SK-N-SH (cell line): ENCODE measurements at regions not wholly inside any gene's neighbourhood (a gene's known extent, or its start where the extent isn't known, plus 50 kb on each side); places are given as distances from the start of the nearest gene placed in this dataset.

Experiments used
- CTCF ChIA-PET: fragments of 300-600, 350-600 bp; formaldehyde crosslinking; extraction: SDS; loops from one replicate; lab custom pipeline; 2021; lab: Yijun Ruan, JAX
- POLR2A ChIA-PET: fragments of 350-600 bp; sonication (Branson Sonifier 250); formaldehyde crosslinking; extraction: SDS; loops from one replicate; lab custom pipeline; 2020; ENCODE audit warnings: antibody characterized with exemption, inconsistent platforms; lab: Yijun Ruan, JAX
- DNase-seq: peaks from one replicate; pipeline ENCODE4 v3.0.0; 2012
- H2AFZ ChIP-seq: fragments of 200-600 bp; sonication (generic); 2 replicates; pipeline ENCODE4 v1.8.1; 2016; ENCODE audit warnings: antibody characterized with exemption, mild to moderate bottlenecking, low read depth
- H3F3A ChIP-seq: fragments of 200-600 bp; sonication (generic); replicated peaks from 2 replicates; pipeline ENCODE3; 2016; ENCODE audit warnings: antibody characterized with exemption, mild to moderate bottlenecking; ENCODE audit not compliant: insufficient read depth
- H3K27ac ChIP-seq, 2 experiments: fragments of 200-500 bp in 1 of 2; fragments of 200-600 bp in 1 of 2; sonication (Bioruptor generic) in 1 of 2; sonication (generic), shearing (Covaris generic) in 1 of 2; 2 replicates each; pipeline versions ENCODE4 v1.5.1 to v1.6.1; 2014 to 2016; ENCODE audit warnings: low read depth in 2 of 2, inconsistent platforms in 1 of 2, low read length in 1 of 2, mild to moderate bottlenecking in 1 of 2, mixed read lengths in 1 of 2
- H3K27me3 ChIP-seq: fragments of 200-600 bp; sonication (generic), shearing (Covaris generic); 2 replicates; pipeline ENCODE4 v1.6.1; 2016; ENCODE audit warnings: mixed run types; ENCODE audit not compliant: insufficient read depth
- H3K36me3 ChIP-seq, 2 experiments: fragments of 200-500 bp in 1 of 2; fragments of 200-600 bp in 1 of 2; sonication (Bioruptor generic) in 1 of 2; sonication (generic) in 1 of 2; replicated peaks in 1 of 2; 2 replicates each; pipeline versions ENCODE3 to v1.5.1; 2014 to 2016; ENCODE audit warnings: low read length in 1 of 2, mild to moderate bottlenecking in 1 of 2; ENCODE audit not compliant: insufficient read depth in 2 of 2, control insufficient read depth in 1 of 2
- H3K4me1 ChIP-seq, 2 experiments: fragments of 200-500 bp in 1 of 2; fragments of 200-600 bp in 1 of 2; sonication (Bioruptor generic) in 1 of 2; sonication (generic), shearing (Covaris generic) in 1 of 2; 2 replicates each; pipeline versions ENCODE4 v1.5.1 to v1.6.1; 2014 to 2016; ENCODE audit warnings: low read depth in 1 of 2, low read length in 1 of 2, mixed run types in 1 of 2; ENCODE audit not compliant: insufficient read depth in 2 of 2, control insufficient read depth in 1 of 2
- H3K4me2 ChIP-seq: fragments of 200-600 bp; sonication (generic), shearing (Covaris generic); 2 replicates; pipeline ENCODE4 v1.6.1; 2017; ENCODE audit warnings: mixed run types
- H3K4me3 ChIP-seq, 2 experiments: fragments of 200-500 bp in 1 of 2; fragments of 200-600 bp in 1 of 2; sonication (Bioruptor generic) in 1 of 2; sonication (generic), shearing (Covaris generic) in 1 of 2; 2 replicates each; pipeline versions ENCODE4 v1.5.1 to v1.8.1; 2014 to 2016; ENCODE audit warnings: low read depth in 2 of 2, inconsistent platforms in 1 of 2, low read length in 1 of 2, mild to moderate bottlenecking in 1 of 2, mixed read lengths in 1 of 2, moderate library complexity in 1 of 2
- H3K79me2 ChIP-seq: fragments of 200-600 bp; sonication (generic); 2 replicates; pipeline ENCODE4 v1.8.1; 2017; ENCODE audit warnings: mild to moderate bottlenecking; ENCODE audit not compliant: insufficient read depth
- H3K9ac ChIP-seq: fragments of 200-600 bp; sonication (generic); 2 replicates; pipeline ENCODE4 v1.6.1; 2017; ENCODE audit warnings: mixed run types
- H3K9me2 ChIP-seq: fragments of 200-600 bp; sonication (generic); 2 replicates; pipeline ENCODE4 v1.6.1; 2017; ENCODE audit warnings: mixed run types
- H3K9me3 ChIP-seq: fragments of 200-600 bp; sonication (generic); 2 replicates; pipeline ENCODE4 v1.6.1; 2017; ENCODE audit warnings: mixed run types, mild to moderate bottlenecking, moderate library complexity
- H4K20me1 ChIP-seq: fragments of 200-600 bp; sonication (generic); 2 replicates; pipeline ENCODE4 v1.6.1; 2017; ENCODE audit warnings: mild to moderate bottlenecking, mixed run types; ENCODE audit not compliant: insufficient read depth
- ELF1 ChIP-seq: IDR thresholded peaks from 2 replicates; pipeline ENCODE4 v1.4.0; 2012
- MEF2A ChIP-seq: IDR thresholded peaks from 2 replicates; pipeline ENCODE4 v1.4.0; 2012; ENCODE audit warnings: low read depth, borderline replicate concordance
- MXI1 ChIP-seq: IDR thresholded peaks from 2 replicates; pipeline ENCODE4 v1.6.1; 2012; ENCODE audit warnings: mild to moderate bottlenecking, low read depth, low read length, improper control_type of control experiment
- NRF1 ChIP-seq: IDR thresholded peaks from 2 replicates; pipeline ENCODE4 v1.6.1; 2012; ENCODE audit warnings: low read depth, mild to moderate bottlenecking, low read length
- POLR2AphosphoS5 ChIP-seq: IDR thresholded peaks from 2 replicates; pipeline ENCODE4 v1.6.1; 2012; ENCODE audit warnings: low read depth, low read length
- RAD21 ChIP-seq: IDR thresholded peaks from 2 replicates; pipeline ENCODE4 v1.6.1; 2012; ENCODE audit warnings: mild to moderate bottlenecking, low read length
- RCOR1 ChIP-seq: fragments of 150-350 bp; IDR thresholded peaks from 2 replicates; pipeline ENCODE4 v1.6.1; 2017; ENCODE audit warnings: antibody characterized with exemption, low read length
- RXRA ChIP-seq: IDR thresholded peaks from 2 replicates; pipeline ENCODE4 v1.4.0; 2012; ENCODE audit warnings: low read depth, mild to moderate bottlenecking, borderline replicate concordance
- SMC3 ChIP-seq: IDR thresholded peaks from 2 replicates; pipeline ENCODE4 v1.6.1; 2012; ENCODE audit warnings: low read depth, low read length, improper control_type of control experiment
- TAF1 ChIP-seq: IDR thresholded peaks from 2 replicates; pipeline ENCODE4 v1.6.1; 2012; ENCODE audit warnings: low read depth, mild to moderate bottlenecking, low read length, moderate library complexity, borderline replicate concordance
- TEAD4 ChIP-seq: IDR thresholded peaks from 2 replicates; pipeline ENCODE4 v1.4.0; 2012; ENCODE audit warnings: mild to moderate bottlenecking, borderline replicate concordance; ENCODE audit not compliant: insufficient read depth
- TF ChIP-seq, protein P1 (sequence below): IDR thresholded peaks from 2 replicates; pipeline ENCODE4 v1.4.0; 2012; ENCODE audit warnings: low read depth, borderline replicate concordance
- TF ChIP-seq, protein P2 (sequence below): fragments of 200-600 bp; sonication (generic); IDR thresholded peaks from 2 replicates; pipeline ENCODE4 v1.6.1; 2017; ENCODE audit warnings: antibody characterized with exemption, mild to moderate bottlenecking, moderate library complexity
- TF ChIP-seq, protein P3 (sequence below): fragments of 150-350 bp; IDR thresholded peaks from 2 replicates; pipeline ENCODE4 v1.6.1; 2017; ENCODE audit warnings: antibody characterized with exemption, low read length, low read depth, borderline replicate concordance
- TF ChIP-seq, protein P4 (sequence below): IDR thresholded peaks from 2 replicates; pipeline ENCODE4 v1.4.0; 2012; ENCODE audit warnings: low read depth
- TF ChIP-seq, protein P5 (sequence below): fragments of 150-350 bp; IDR thresholded peaks from 2 replicates; pipeline ENCODE4 v1.6.1; 2016; ENCODE audit warnings: mild to moderate bottlenecking, low read depth, low read length
- TF ChIP-seq, protein P6 (sequence below): IDR thresholded peaks from 2 replicates; pipeline ENCODE4 v1.4.0; 2012; ENCODE audit warnings: low read depth, borderline replicate concordance
- TF ChIP-seq, protein P7 (sequence below): IDR thresholded peaks from 2 replicates; pipeline ENCODE4 v1.6.1; 2012; ENCODE audit warnings: mild to moderate bottlenecking, low read depth, low read length, moderate library complexity

DNA sequence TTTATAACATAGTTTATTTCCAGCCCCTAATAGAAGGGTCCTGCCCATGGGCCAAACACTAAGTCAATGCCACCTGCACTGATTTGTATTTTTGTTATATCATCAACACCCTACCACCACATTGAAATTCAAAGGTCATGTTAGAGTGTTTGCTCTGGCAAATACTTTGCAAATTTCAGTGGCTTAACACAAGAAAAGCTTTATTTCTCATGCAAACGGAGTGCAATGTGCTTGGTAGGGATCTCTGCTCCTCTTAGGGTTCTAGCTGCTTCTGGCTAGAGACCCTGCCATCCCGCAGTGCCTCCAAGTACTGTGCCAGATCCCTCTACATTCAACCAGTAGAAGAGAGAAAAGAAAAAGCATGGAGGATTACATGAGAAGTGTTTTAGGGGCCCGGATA, 230.8 kb upstream of the TET2 start (continued):
- TF ChIP-seq, protein P1, sequence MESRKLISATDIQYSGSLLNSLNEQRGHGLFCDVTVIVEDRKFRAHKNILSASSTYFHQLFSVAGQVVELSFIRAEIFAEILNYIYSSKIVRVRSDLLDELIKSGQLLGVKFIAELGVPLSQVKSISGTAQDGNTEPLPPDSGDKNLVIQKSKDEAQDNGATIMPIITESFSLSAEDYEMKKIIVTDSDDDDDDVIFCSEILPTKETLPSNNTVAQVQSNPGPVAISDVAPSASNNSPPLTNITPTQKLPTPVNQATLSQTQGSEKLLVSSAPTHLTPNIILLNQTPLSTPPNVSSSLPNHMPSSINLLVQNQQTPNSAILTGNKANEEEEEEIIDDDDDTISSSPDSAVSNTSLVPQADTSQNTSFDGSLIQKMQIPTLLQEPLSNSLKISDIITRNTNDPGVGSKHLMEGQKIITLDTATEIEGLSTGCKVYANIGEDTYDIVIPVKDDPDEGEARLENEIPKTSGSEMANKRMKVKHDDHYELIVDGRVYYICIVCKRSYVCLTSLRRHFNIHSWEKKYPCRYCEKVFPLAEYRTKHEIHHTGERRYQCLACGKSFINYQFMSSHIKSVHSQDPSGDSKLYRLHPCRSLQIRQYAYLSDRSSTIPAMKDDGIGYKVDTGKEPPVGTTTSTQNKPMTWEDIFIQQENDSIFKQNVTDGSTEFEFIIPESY = no peak
- no peak for TF ChIP-seq RCOR1
- no peak for TF ChIP-seq MEF2A
- TF ChIP-seq, protein P2, sequence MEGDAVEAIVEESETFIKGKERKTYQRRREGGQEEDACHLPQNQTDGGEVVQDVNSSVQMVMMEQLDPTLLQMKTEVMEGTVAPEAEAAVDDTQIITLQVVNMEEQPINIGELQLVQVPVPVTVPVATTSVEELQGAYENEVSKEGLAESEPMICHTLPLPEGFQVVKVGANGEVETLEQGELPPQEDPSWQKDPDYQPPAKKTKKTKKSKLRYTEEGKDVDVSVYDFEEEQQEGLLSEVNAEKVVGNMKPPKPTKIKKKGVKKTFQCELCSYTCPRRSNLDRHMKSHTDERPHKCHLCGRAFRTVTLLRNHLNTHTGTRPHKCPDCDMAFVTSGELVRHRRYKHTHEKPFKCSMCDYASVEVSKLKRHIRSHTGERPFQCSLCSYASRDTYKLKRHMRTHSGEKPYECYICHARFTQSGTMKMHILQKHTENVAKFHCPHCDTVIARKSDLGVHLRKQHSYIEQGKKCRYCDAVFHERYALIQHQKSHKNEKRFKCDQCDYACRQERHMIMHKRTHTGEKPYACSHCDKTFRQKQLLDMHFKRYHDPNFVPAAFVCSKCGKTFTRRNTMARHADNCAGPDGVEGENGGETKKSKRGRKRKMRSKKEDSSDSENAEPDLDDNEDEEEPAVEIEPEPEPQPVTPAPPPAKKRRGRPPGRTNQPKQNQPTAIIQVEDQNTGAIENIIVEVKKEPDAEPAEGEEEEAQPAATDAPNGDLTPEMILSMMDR = no peak
- no peak for TF ChIP-seq TEAD4
- TF ChIP-seq, protein P3, sequence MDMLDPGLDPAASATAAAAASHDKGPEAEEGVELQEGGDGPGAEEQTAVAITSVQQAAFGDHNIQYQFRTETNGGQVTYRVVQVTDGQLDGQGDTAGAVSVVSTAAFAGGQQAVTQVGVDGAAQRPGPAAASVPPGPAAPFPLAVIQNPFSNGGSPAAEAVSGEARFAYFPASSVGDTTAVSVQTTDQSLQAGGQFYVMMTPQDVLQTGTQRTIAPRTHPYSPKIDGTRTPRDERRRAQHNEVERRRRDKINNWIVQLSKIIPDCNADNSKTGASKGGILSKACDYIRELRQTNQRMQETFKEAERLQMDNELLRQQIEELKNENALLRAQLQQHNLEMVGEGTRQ = no peak
- TF ChIP-seq, all 33 proteins: peak for 0

DNA sequence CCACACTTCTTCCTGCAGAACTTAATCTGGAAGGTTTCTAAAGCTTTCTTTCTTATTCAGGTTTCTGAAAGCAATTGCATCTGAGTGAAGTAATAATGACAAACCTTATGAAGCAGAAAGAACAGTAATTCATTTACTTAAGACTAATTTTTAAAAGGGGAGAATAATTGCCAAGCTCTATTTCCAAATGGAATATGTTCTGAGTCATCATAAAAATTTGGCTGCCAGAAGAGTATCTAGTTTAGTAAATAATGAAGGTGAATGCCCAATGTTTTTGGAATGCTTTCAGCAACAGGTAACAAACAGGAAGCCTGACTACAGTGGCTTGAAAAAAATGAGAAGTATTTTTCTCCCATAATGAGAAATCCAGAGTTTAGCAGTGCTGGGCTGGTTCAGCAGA, 227.3 kb upstream of the TET2 start:
- no peak overlapping the region for H3K4me2 ChIP-seq
- POLR2A ChIA-PET = no interaction called here
- H3K9me3 ChIP-seq = no peaks in the 10 kb centered on the region
- no peaks in the 10 kb centered on the region for H3F3A ChIP-seq
- no peaks in the 10 kb centered on the region for H3K27me3 ChIP-seq
- H3K9ac ChIP-seq = no peak overlapping the region
- H3K79me2 ChIP-seq = no peaks in the 10 kb centered on the region
- no peaks in the 10 kb centered on the region for H3K9me2 ChIP-seq
- no peaks in the 10 kb centered on the region for H3K4me1 ChIP-seq
- no peak for DNase-seq
- H2AFZ ChIP-seq = no peak overlapping the region
- H4K20me1 ChIP-seq = no peaks in the 10 kb centered on the region
- CTCF ChIA-PET = interaction anchor here (1.8 kb wide), 1 partner anchor 12 kb away, joined by 6 read pairs; no protein-coding TSS in a partner anchor
- H3K4me3 ChIP-seq = no peak overlapping the region
- no peaks in the 10 kb centered on the region for H3K36me3 ChIP-seq
- H3K27ac ChIP-seq = no peak overlapping the region
- TF ChIP-seq, protein P4, sequence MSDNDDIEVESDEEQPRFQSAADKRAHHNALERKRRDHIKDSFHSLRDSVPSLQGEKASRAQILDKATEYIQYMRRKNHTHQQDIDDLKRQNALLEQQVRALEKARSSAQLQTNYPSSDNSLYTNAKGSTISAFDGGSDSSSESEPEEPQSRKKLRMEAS = no peak
- no peak for TF ChIP-seq SMC3
- TF ChIP-seq POLR2AphosphoS5 = no peak
- TF ChIP-seq ELF1 = no peak
- TF ChIP-seq RAD21 = no peak
- no peak for TF ChIP-seq MXI1
- TF ChIP-seq, protein P5, sequence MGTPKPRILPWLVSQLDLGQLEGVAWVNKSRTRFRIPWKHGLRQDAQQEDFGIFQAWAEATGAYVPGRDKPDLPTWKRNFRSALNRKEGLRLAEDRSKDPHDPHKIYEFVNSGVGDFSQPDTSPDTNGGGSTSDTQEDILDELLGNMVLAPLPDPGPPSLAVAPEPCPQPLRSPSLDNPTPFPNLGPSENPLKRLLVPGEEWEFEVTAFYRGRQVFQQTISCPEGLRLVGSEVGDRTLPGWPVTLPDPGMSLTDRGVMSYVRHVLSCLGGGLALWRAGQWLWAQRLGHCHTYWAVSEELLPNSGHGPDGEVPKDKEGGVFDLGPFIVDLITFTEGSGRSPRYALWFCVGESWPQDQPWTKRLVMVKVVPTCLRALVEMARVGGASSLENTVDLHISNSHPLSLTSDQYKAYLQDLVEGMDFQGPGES = no peak
- TF ChIP-seq, protein P6, sequence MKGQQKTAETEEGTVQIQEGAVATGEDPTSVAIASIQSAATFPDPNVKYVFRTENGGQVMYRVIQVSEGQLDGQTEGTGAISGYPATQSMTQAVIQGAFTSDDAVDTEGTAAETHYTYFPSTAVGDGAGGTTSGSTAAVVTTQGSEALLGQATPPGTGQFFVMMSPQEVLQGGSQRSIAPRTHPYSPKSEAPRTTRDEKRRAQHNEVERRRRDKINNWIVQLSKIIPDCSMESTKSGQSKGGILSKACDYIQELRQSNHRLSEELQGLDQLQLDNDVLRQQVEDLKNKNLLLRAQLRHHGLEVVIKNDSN = no peak
- TF ChIP-seq, protein P3 = no peak
- TF ChIP-seq NRF1 = no peak
- TF ChIP-seq RXRA = no peak
- TF ChIP-seq, protein P7, sequence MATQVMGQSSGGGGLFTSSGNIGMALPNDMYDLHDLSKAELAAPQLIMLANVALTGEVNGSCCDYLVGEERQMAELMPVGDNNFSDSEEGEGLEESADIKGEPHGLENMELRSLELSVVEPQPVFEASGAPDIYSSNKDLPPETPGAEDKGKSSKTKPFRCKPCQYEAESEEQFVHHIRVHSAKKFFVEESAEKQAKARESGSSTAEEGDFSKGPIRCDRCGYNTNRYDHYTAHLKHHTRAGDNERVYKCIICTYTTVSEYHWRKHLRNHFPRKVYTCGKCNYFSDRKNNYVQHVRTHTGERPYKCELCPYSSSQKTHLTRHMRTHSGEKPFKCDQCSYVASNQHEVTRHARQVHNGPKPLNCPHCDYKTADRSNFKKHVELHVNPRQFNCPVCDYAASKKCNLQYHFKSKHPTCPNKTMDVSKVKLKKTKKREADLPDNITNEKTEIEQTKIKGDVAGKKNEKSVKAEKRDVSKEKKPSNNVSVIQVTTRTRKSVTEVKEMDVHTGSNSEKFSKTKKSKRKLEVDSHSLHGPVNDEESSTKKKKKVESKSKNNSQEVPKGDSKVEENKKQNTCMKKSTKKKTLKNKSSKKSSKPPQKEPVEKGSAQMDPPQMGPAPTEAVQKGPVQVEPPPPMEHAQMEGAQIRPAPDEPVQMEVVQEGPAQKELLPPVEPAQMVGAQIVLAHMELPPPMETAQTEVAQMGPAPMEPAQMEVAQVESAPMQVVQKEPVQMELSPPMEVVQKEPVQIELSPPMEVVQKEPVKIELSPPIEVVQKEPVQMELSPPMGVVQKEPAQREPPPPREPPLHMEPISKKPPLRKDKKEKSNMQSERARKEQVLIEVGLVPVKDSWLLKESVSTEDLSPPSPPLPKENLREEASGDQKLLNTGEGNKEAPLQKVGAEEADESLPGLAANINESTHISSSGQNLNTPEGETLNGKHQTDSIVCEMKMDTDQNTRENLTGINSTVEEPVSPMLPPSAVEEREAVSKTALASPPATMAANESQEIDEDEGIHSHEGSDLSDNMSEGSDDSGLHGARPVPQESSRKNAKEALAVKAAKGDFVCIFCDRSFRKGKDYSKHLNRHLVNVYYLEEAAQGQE = no peak
- no peak for TF ChIP-seq TAF1
